GM04503 (cell line): ENCODE measurements at regions not wholly inside any gene's neighbourhood (a gene's known extent, or its start where the extent isn't known, plus 50 kb on each side); places are given as distances from the start of the nearest gene placed in this dataset.

Experiments
- DNase-seq: peaks from one replicate; pipeline ENCODE4 v3.0.0-alpha.2; 2012; ENCODE audit warnings: low read depth

DNA sequence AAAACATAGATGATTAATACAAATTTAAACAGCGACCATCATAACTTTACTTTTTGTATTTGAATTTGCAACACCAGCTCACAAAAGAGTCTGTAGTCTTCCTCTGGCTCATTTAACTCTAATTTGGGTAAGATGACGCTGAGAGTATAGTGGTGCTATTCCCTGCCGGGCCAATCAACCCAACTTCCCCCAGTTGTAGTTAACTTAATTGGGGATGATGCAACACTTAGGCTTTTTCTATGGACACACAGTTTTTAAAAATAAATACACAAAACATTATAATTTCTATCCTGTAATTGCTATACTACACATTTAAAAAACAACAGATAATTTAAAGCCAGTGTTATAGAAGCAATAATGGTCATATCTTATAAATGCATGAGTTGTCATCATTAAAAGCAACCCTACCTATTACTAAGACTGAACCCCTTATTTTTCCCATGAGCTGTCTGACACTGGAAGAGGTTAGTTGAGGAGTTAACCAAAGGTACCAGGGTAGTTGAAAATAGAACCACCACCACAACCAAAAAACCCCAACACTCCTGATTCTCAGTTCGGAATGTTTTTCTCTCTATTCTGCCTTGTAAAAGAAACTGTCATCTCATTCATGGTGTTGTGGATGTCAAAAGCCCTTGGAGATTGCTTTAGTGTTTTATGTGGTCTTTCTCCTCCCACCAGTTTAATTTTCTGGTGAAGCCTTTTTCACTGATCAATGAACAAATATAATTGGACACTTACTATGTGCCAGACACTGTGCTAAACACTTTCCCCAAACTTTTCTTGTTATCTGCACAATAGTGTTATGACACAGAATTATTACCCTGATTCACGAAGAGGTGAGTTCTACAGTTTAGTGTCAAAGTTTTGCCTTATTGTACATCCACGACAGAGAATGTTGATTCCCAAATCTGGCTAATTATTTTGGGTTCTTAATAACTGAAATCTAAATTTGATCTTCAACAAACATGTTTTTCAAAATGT, 61.5 kb upstream of the RAPGEF2 start:
- no peak for DNase-seq

DNA sequence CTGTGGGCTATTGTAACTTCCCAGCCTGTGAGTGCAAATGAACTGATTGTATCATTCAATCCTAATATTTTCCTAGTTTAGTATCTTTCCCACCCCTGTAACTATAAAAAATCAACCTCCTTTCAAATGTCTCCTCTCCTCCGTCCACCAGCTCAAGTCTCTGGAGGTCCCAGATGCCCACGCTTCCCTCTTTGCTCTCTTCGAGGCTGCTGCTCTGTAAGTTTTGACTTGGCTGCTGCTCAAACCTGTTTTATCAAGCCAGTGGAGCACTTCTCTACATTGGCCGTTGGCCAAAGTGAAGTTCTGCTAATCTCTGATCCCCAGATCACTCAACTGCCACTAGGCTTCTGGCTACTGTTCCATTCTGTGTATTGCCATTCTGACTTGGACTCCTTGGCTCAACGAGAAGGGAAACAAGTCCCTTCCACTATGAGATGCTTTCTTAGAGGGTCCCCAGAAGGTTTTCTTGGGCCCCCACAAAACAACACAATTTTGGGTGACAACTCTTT, 60.7 kb upstream of the RAPGEF2 start:
- no peak for DNase-seq

DNA sequence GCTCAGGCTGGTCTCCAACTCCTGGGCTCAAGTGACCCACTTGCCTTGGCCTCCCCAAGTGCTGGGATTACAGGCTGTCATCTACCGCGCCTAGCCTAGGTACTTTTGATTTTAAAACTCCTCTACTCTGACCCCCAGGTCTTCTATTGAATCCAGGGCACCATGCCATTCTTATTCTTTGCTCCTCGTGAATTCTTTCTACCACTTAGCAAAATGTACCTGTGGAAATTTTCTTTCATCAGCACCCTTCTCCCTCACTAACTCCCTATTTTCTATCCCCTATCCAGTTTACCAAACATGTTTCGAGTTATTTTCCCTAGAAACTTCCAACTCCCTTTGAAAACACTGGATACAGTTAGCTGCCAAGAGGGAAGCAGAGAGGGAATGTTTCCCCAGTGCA, 60.0 kb upstream of the RAPGEF2 start:
- DNase-seq = no peak

DNA sequence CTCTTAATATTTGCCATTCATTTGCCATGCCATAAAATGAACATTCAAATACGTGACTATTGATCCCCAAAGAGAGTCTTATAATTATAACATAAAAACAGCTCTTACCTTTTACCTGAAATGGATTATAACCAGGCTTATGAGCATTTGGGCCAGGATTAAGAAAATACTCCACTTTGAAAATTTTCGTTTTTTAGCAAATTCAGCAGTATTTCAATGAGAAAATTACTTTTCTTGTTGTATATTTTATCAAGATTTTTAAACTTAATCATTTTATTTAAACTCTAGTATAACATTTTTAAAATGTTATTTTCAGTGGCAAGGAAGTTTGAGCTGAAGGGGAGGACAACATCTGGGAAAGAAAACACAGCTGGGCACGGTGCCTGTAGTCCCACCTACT, 59.0 kb upstream of the RAPGEF2 start:
- DNase-seq = no peak

DNA sequence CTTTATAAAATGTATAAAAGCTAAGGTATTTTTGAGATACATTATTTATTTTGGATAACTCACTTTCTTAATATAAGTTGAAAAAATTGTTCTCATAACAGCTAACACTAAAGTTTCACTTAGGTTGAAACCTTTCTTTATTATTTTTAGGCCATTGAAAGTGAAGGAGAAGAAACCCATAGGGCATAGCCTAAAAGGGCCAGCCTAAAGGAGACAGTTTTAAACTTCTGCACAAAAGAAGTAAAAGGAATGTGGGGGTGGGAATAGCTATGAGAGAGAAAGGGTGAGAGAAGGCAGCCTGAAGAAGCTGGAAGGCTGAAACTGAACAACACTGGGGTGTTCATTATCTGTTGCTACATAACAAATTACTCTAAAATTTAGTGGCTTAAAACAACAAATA, 57.6 kb upstream of the RAPGEF2 start:
- DNase-seq = no peak

DNA sequence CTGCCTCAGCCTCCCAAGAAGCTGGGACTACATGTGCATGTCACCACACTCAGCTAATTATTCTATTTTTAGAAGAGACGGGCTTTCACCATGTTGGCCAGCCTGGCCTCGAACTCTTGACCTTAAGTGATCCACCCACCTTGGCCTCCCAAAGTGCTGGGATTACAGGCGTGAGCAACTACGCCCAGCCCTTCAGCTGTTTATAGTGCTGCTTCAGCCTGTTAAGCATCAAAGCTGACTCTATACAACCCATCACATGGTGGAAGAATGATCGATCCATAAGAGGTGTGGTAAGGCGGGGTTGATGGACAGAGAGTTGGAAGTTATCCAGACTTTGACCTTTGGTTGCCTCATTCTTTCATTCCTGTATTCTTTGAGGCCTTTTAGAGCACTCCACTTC, 56.2 kb upstream of the RAPGEF2 start:
- DNase-seq = no peak

DNA sequence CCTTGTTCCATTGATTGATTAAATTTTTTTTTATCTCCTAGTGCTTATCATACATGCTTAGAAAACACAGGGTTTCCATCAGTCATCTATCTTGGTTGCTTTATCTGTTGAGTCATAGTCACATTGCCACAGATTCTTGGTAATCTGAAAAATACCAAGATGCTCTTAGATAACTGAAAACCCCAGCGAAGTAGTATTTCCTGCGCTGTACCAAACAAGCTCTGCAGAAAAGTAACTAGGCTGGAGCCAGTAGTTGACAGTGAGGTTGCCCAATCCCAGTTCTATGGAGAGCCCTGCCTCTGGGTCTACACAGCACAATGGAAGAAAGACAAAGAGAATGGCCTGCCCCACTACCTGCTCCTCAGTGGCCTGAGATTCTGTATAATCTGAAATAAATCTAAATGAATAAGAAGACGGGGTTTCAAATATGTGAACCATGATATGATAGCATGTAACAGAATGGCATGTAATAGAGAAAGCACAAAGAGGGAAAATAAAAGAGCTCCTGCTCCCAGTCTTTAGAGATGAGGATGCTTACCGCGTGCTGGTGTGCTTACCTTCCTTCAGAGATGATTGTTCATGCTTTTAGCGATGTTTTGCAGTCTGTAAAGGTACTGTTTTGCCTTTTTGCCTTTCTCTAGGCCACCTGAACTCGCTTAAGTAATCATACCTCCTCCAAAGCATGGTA, 55.3 kb upstream of the RAPGEF2 start:
- no peak for DNase-seq

DNA sequence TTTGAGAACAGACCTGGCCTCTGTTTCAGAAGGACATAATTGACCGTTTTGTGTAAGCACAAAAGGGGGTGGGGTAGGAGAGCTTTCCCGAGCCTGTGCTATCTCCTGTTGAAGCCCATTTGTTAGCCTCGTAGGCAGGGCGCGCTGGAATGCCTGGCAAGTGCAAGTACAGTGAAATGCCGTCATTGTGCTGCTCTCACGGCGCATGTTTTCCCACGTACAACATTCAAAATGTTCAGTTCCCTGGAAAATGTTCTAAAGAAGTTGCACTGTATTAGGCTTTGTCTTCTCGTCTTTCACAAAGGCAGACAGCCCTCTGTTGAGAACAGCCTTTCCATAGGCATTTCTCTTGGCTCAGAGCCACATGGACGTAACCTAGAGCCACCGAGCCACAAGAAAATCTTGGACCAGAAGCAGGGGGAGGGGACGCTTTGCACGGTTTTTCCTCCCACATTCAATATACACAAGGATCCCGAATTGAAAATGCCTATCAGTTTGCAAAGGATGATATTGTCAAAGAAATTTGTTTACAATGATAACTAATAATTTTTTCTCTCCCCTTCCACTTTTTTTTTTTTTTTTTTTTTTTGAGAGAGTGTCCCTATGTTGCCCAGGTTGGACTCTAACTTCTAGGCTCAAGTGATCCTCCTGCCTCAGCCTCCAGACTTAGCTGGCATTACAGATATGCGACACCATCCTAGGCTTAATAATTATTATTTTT, 54.6 kb upstream of the RAPGEF2 start:
- DNase-seq = no peak

DNA sequence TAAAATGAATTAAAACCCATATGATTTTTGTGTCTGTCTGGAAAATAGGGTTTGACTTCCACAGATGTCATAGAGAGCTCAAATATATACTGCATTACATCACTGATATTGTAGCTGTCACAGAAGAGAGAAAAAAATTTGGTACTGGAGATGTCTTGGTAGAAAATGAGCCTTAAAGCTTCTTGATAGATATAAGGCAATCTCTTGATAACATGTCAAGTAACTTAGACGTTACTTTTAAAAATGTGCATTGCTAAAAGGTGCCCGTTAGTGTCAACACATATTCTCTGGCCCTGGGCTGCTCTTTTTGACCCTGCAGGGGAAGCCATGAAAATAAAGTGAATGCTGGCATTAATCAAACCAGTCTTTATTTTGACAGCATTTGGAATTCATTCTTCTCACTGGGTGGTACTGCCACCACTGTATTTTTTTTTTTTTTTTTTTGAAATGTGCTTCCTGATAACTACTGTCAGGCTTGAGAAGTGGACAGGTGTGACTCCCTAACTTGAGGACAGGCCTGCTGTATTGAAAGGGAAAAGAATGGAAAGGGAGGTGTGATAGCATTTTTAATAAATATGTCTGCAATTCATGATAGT, 53.0 kb upstream of the RAPGEF2 start:
- DNase-seq = no peak

DNA sequence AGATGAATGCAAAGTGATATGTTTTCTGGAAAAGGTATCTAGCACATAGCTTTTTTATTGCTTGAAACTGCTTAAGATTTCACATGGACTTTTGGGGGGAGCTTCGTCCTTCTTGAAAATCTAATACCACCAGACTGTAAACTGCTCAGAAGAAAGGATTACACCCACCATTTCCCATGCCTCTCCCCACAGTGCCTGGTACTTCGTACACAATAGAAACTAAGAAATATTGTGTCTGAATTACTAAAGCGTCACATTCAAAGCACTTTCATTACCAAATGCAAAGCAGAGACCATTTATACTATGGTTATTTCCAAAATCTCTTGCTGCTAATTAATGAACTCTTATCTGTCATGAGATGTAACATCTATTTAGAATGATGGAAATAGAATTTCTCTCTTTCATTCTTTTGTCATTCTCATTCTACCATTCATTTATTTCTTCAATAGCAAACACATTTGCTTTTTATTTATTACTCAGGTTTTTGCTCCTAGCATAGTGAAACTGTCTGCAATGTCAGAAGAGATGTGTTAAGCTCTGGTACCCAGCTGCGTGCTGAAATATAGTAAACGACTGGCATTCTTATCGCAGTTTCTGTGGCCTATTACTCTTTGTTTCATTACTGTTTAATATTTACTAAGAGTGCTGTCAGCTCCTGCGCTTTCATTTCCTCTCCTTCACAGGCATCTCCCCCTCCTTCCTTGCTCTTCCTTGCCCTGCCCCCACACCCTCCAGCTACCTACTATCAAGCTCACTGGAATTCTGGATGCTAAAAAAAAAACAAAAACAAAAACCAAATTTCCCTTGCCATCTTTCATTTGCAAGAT, 51.4 kb upstream of the RAPGEF2 start:
- DNase-seq = no peak

DNA sequence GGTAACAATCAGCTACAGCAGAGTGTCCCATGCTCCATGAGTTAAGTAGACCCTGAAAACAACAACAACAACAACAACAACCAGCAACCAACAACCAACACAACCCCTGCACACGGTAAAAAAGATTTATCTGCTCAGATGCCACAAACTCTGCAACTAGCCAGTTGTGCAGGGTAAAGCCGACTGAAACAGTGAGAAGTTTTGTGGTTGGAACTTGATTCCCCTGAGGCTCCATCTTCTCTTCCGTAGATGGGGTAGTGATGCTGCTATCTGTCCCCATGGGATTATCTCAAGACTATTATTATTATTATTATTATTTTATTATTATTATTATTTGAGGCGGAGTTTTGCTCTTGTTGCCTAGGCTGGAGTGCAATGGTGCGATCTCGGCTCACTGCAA, 50.6 kb upstream of the RAPGEF2 start:
- DNase-seq = no peak
